Fibroblast of lung (primary cell): ENCODE measurements at regions not wholly inside any gene's neighbourhood (a gene's known extent, or its start where the extent isn't known, plus 50 kb on each side); places are given as distances from the start of the nearest gene placed in this dataset.

Source experiments
- DNase-seq, 2 donors: peaks; one replicate each; pipeline versions ENCODE4 v3.0.0 to v3.0.0-alpha.2; 2010; ENCODE audit warnings: low read depth in 2 of 2
- H2AFZ ChIP-seq: 2 replicates; pipeline ENCODE4 v1.5.1; 2012; ENCODE audit warnings: low read length, control low read depth, inconsistent platforms
- H3K27ac ChIP-seq: 2 replicates; pipeline ENCODE4 v1.5.1; 2011; ENCODE audit warnings: low read length, control low read depth; ENCODE audit not compliant: insufficient read depth
- H3K27me3 ChIP-seq: 2 replicates; pipeline ENCODE4 v1.5.1; 2011; ENCODE audit warnings: mild to moderate bottlenecking, low read length; ENCODE audit not compliant: control insufficient read depth, insufficient read depth
- H3K36me3 ChIP-seq: 2 replicates; pipeline ENCODE4 v1.5.1; 2011; ENCODE audit warnings: low read length; ENCODE audit not compliant: control insufficient read depth, insufficient read depth
- H3K4me1 ChIP-seq: 2 replicates; pipeline ENCODE4 v1.5.1; 2011; ENCODE audit warnings: low read length; ENCODE audit not compliant: control insufficient read depth, insufficient read depth; ENCODE audit errors: extremely low read depth
- H3K4me2 ChIP-seq: 2 replicates; pipeline ENCODE4 v1.5.1; 2011; ENCODE audit warnings: low read length, control low read depth; ENCODE audit not compliant: insufficient read depth; ENCODE audit errors: extremely low read depth
- H3K4me3 ChIP-seq, 4 experiments: fragments of 200-600 bp in 1 of 4; sonication (generic) in 1 of 4; replicated peaks in 1 of 4; 2 replicates each; pipeline ENCODE4 v1.5.1; 2011 to 2016; ENCODE audit warnings: low read length in 4 of 4, low read depth in 3 of 4, mild to moderate bottlenecking in 3 of 4, control low read depth in 2 of 4, inconsistent platforms in 1 of 4, mixed read lengths in 1 of 4; ENCODE audit not compliant: insufficient read depth in 1 of 4; ENCODE audit errors: control extremely low read depth in 1 of 4
- H3K79me2 ChIP-seq: 2 replicates; pipeline ENCODE4 v1.5.1; 2012; ENCODE audit warnings: mild to moderate bottlenecking, low read length, inconsistent platforms; ENCODE audit not compliant: control insufficient read depth, insufficient read depth
- H3K9ac ChIP-seq: 2 replicates; pipeline ENCODE4 v1.5.1; 2011; ENCODE audit warnings: mild to moderate bottlenecking, low read length, control low read depth; ENCODE audit not compliant: insufficient read depth
- H3K9me3 ChIP-seq: 2 replicates; pipeline ENCODE4 v1.5.1; 2012; ENCODE audit warnings: low read depth, low read length; ENCODE audit not compliant: control insufficient read depth, insufficient read depth
- H4K20me1 ChIP-seq: 2 replicates; pipeline ENCODE4 v1.5.1; 2011; ENCODE audit warnings: low read length; ENCODE audit not compliant: control insufficient read depth, insufficient read depth; ENCODE audit errors: extremely low read depth
- CTCF ChIP-seq, 2 donors: IDR thresholded peaks in 1 of 2; conservative IDR thresholded peaks in 1 of 2; 1 replicate in 1 of 2; 2 replicates in 1 of 2; pipeline ENCODE4 v1.5.1; 2011 to 2012; ENCODE audit warnings: low read length in 2 of 2, control low read depth in 1 of 2, inconsistent platforms in 1 of 2, low read depth in 1 of 2, mild to moderate bottlenecking in 1 of 2
- EZH2 ChIP-seq: IDR thresholded peaks from 2 replicates; pipeline ENCODE4 v1.5.1; 2012; ENCODE audit warnings: low read length, control low read depth, mild to moderate bottlenecking; ENCODE audit errors: missing control alignments

GRCh38 chr1:79310609-79311008 lies 304.1 kb upstream of the ADGRL4 start:
- Histone ChIP-seq H3K9me3 (no peaks in the 10 kb centered on the region), H3K4me2 (no peak overlapping the region), H3K4me1 (no peaks in the 10 kb centered on the region), H3K27ac (no peak overlapping the region), H3K9ac (no peak overlapping the region), H3K36me3 (no peaks in the 10 kb centered on the region), H3K4me3 (no peak overlapping the region), H2AFZ (no peak overlapping the region), H4K20me1 (no peaks in the 10 kb centered on the region), H3K27me3 (no peaks in the 10 kb centered on the region), H3K79me2 (no peaks in the 10 kb centered on the region)
- TF ChIP-seq EZH2 (no peak), CTCF (conservative IDR thresholded peaks at IDR 0.05 in 1 of 2, IDR thresholded peaks at IDR 0.05 in 1 of 2; ENCODE audit: low read depth in 1 of 2, low read length in 2 of 2) (no peak)
- no peak for DNase-seq

GRCh38 chr1:79304131-79304530 lies 297.6 kb upstream of the ADGRL4 start:
- TF ChIP-seq EZH2 (no peak), CTCF (conservative IDR thresholded peaks at IDR 0.05 in 1 of 2, IDR thresholded peaks at IDR 0.05 in 1 of 2; ENCODE audit: low read depth in 1 of 2, low read length in 2 of 2) (no peak)
- no peak overlapping the region for H3K4me2 ChIP-seq
- no peaks in the 10 kb centered on the region for H3K79me2 ChIP-seq
- peak in 1 of 2 donors; percentile 80 for DNase-seq
- no peak overlapping the region for H2AFZ ChIP-seq
- H3K36me3 ChIP-seq: no peaks in the 10 kb centered on the region
- H4K20me1 ChIP-seq: no peaks in the 10 kb centered on the region
- no peaks in the 10 kb centered on the region for H3K4me1 ChIP-seq
- H3K4me3 ChIP-seq: no peak overlapping the region
- H3K9ac ChIP-seq: no peak overlapping the region
- H3K9me3 ChIP-seq: no peaks in the 10 kb centered on the region
- H3K27ac ChIP-seq: no peak overlapping the region
- no peaks in the 10 kb centered on the region for H3K27me3 ChIP-seq

GRCh38 chr1:79303040-79303439 lies 296.5 kb upstream of the ADGRL4 start:
- no peaks in the 10 kb centered on the region for H4K20me1 ChIP-seq
- no peak overlapping the region for H3K27ac ChIP-seq
- H3K79me2 ChIP-seq: no peaks in the 10 kb centered on the region
- no peak overlapping the region for H2AFZ ChIP-seq
- H3K4me3 ChIP-seq: no peak overlapping the region
- H3K36me3 ChIP-seq: no peaks in the 10 kb centered on the region
- no peak for DNase-seq
- no peak overlapping the region for H3K4me2 ChIP-seq
- no peaks in the 10 kb centered on the region for H3K27me3 ChIP-seq
- H3K9me3 ChIP-seq: no peaks in the 10 kb centered on the region
- TF ChIP-seq EZH2 (no peak), CTCF (conservative IDR thresholded peaks at IDR 0.05 in 1 of 2, IDR thresholded peaks at IDR 0.05 in 1 of 2; ENCODE audit: low read depth in 1 of 2, low read length in 2 of 2) (no peak)
- H3K4me1 ChIP-seq: no peaks in the 10 kb centered on the region
- H3K9ac ChIP-seq: no peak overlapping the region
